ENCODE measurements at regions not wholly inside any gene's neighbourhood (a gene's known extent, or its start where the extent isn't known, plus 50 kb on each side); places are given as distances from the start of the nearest gene placed in this dataset.

- TF ChIP-seq CTCF (conservative IDR thresholded peaks at IDR 0.05; ENCODE audit: low read depth, low read length) (no peak), USF2 (IDR thresholded peaks at IDR 0.05; ENCODE audit: low read depth, low read length) (no peak), POLR2A (IDR thresholded peaks at IDR 0.05; ENCODE audit: low read depth, low read length) (no peak), BHLHE40 (IDR thresholded peaks at IDR 0.05; ENCODE audit: low read depth, low read length) (no peak), ELK1 (IDR thresholded peaks at IDR 0.05; ENCODE audit: borderline replicate concordance, low read depth, low read length) (no peak), SMC3 (IDR thresholded peaks at IDR 0.05; ENCODE audit: low read depth, low read length) (no peak), NFE2L2 (IDR thresholded peaks at IDR 0.05; ENCODE audit: low read depth, low read length) (no peak), CHD1 (IDR thresholded peaks at IDR 0.05; ENCODE audit: low read depth, low read length) (no peak)
Observed at GRCh38 chr22:48088926-48089536, 1326.6 kb downstream of the TBC1D22A start.

Data from IMR-90 (cell line).